Bronchial epithelial cell (primary cell): ENCODE measurements at regions not wholly inside any gene's neighbourhood (a gene's known extent, or its start where the extent isn't known, plus 50 kb on each side); places are given as distances from the start of the nearest gene placed in this dataset.
A peak's percentile ranks its signal among the peaks of the same experiment; 100 is the strongest.

Experiments
- DNase-seq: peaks from one replicate; pipeline ENCODE4 v3.0.0-alpha.2; 2010; ENCODE audit warnings: low read depth
- FAIRE-seq: peaks from 2 replicates; lab custom pipeline; 2011; peaks lifted over from hg19 to GRCh38; lab: Jason Lieb, UNC
- H3K27me3 ChIP-seq: 2 replicates; pipeline ENCODE4 v1.5.1; 2011; ENCODE audit warnings: low read length; ENCODE audit not compliant: control insufficient read depth, insufficient read depth
- H3K36me3 ChIP-seq: 2 replicates; pipeline ENCODE4 v1.5.1; 2011; ENCODE audit warnings: low read length; ENCODE audit not compliant: control insufficient read depth, insufficient read depth
- H3K4me3 ChIP-seq: 2 replicates; pipeline ENCODE4 v1.5.1; 2011; ENCODE audit warnings: mild to moderate bottlenecking, low read depth, low read length, control low read depth
- TF ChIP-seq, protein P1 (sequence below): IDR thresholded peaks from 2 replicates; pipeline ENCODE4 v1.5.1; 2011; ENCODE audit warnings: mild to moderate bottlenecking, moderate library complexity, low read length, control low read depth, inconsistent platforms; ENCODE audit not compliant: insufficient read depth, severe bottlenecking

DNA sequence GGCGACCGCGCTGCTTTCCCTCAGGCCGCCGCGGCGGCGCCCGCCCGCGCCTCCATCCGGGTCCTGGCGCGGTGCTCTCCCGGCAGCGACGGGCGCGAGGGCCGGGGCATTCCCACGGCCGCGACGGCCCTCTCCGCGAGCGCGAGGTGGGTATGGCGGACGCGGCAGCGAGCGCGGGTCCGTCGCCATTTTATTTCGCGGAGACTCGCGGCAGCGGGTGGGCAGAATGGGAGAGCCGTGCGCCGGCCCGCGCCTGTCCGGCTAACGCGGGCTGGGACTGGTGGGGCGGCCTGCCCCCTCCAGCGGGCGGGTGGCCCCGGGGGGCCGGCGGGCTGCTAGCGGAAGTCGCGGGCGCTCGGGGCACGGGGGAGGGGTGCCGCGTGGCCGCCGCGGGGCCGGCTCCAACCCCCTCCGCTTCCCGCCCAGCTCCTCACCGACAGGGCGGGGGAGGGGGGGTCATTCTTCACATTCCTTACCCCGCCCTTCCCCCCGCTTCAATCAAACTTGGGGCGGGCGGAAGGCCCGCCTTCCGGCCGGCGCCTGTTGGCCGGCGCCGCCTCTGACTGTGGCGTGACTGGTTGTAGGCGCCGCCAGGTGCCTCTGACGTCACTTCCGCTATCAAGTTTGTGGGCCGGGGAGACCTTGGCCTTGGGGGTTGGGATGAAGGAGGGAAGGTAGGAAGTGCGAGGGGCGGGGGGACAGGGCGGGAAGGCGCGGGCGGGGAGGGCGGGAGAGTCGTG lies 82.1 kb downstream of the PTPDC1 start:
- Histone ChIP-seq H3K27me3 (no peaks in the 10 kb centered on the region), H3K4me3 (peak overlapping the region; percentile 87), H3K36me3 (no peaks in the 10 kb centered on the region)
- DNase-seq (peak; percentile 95), FAIRE-seq (no peak)
- TF ChIP-seq, protein P1, sequence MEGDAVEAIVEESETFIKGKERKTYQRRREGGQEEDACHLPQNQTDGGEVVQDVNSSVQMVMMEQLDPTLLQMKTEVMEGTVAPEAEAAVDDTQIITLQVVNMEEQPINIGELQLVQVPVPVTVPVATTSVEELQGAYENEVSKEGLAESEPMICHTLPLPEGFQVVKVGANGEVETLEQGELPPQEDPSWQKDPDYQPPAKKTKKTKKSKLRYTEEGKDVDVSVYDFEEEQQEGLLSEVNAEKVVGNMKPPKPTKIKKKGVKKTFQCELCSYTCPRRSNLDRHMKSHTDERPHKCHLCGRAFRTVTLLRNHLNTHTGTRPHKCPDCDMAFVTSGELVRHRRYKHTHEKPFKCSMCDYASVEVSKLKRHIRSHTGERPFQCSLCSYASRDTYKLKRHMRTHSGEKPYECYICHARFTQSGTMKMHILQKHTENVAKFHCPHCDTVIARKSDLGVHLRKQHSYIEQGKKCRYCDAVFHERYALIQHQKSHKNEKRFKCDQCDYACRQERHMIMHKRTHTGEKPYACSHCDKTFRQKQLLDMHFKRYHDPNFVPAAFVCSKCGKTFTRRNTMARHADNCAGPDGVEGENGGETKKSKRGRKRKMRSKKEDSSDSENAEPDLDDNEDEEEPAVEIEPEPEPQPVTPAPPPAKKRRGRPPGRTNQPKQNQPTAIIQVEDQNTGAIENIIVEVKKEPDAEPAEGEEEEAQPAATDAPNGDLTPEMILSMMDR: no peak

DNA sequence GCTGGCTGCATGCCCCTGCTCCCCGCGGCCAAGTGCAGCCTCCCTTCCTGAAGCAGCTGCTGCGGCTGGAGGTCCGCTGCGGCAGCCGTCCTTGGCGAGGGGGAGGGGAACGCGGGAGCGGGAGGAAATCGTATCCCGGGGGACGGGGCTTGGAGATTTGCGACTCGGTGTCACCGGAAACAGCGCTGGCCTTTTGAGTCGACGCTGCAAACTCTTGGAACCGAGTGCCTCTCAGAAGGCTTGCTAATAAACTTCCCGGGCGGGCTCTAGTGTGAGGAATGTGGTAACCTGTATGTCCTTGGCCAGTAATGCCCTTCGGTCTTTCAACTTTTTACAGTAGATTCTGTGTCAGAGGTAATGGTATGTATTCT lies 82.7 kb downstream of the PTPDC1 start:
- FAIRE-seq (no peak), DNase-seq (peak; percentile 58)
- TF ChIP-seq, protein P1: no peak
- H3K36me3 ChIP-seq: no peaks in the 10 kb centered on the region
- H3K27me3 ChIP-seq: no peaks in the 10 kb centered on the region
- H3K4me3 ChIP-seq: peak overlapping the region; percentile 87

DNA sequence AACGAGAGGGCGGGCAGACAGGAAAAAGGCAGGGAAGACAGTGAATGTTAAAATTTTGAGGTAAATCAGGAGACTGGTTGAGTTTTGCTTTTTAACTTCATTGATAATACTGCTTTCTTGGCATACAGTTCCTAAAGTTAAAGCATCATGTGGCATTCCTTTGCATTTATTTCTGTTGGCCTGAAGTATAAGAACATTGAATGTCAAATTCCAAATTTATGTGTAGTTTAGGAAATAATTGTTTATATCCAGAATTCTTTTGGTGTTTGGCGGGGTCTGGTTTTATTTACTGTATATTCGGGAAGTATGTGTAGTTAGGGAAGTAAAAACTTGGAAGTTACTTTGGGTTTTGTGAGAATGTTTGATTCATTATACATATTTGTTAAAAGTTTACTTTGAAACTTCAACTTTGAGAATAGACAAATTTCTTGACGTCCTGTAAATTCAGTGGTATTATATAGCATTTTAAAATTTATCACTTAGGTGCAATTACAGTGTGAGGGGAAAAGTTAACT lies 83.2 kb downstream of the PTPDC1 start:
- TF ChIP-seq, protein P1: no peak

DNA sequence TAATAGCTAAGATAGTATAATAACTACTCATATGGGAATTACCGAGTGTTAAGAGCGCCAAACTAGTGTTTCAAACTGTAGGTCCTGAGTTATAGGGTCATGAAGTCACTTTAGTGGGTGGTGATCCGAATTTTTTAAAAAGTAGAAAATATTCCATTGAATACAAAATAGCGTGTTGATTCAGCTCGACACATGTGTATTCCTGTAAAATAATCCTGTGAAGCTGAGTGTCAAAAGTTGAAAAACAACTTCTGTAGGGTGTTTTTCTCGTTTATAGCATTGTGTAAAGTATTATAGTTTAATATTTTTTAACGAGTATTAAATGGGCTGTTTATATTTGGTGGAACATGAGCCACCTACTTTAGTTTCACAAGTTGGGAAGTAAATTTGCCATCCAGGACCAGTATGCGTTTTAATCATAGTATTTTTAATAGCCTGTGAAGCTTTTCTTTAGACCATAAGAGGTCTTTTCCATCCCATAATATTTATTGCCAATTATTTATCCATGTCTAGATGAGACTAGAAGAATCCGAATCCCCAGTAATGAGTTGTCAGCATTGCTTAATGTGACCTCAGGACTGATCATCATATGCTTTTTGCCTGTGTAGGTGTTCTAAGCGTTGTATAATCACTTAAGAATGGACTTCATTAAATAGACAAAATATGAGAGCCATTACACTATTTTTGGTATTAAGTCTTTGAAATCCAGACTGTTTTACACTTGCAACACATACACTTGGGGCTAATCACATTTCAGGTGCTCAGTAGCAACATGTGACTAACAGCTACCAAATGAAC lies 84.1 kb downstream of the PTPDC1 start:
- TF ChIP-seq, protein P1: no peak
- Histone ChIP-seq H3K36me3 (no peaks in the 10 kb centered on the region), H3K27me3 (no peaks in the 10 kb centered on the region), H3K4me3 (peak overlapping the region; percentile 87)
- DNase-seq (peak; percentile 75), FAIRE-seq (no peak)

More for the DNA sequence above, 83.2 kb downstream of the PTPDC1 start:
- DNase-seq (no peak), FAIRE-seq (no peak)
- Histone ChIP-seq H3K4me3 (peak overlapping the region; percentile 87), H3K36me3 (no peaks in the 10 kb centered on the region), H3K27me3 (no peaks in the 10 kb centered on the region)

DNA sequence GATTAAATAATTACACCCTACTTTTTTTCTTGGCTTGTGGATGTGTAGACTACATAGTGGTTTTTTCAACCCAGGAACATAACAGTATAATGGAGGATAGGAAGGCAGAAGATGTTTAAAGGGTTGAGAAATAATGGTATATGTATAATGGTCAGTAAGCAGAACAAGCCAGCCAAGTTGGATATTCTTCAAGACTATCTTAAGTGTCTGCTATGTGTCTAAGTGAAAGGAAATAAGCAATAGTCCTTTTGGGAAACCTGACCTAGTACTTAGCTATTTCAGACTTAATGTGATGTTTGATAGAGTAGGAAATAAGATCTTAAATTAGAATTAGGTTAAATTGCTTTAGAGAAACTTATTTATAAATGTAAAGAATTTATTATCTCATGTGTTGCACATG lies 85.7 kb downstream of the PTPDC1 start:
- no peaks in the 10 kb centered on the region for H3K27me3 ChIP-seq
- no peak overlapping the region for H3K4me3 ChIP-seq
- DNase-seq (no peak), FAIRE-seq (no peak)
- TF ChIP-seq, protein P1: no peak
- H3K36me3 ChIP-seq: no peaks in the 10 kb centered on the region
